H1 (cell line): ENCODE measurements at regions not wholly inside any gene's neighbourhood (a gene's known extent, or its start where the extent isn't known, plus 50 kb on each side); places are given as distances from the start of the nearest gene placed in this dataset.

ENCODE experiments used
- CBX5 ChIP-seq: fragments of 300-800, 300-1000 bp; sonication (generic); IDR thresholded peaks from 2 replicates; pipeline ENCODE4 v1.7.1; 2016; ENCODE audit warnings: antibody characterized with exemption, low read length, low read depth
- CBX8 ChIP-seq: fragments of 300-800, 300-1000 bp; sonication (generic); IDR thresholded peaks from 2 replicates; pipeline ENCODE4 v1.7.1; 2016; ENCODE audit warnings: low read depth, low read length, borderline replicate concordance
- CHD2 ChIP-seq: IDR thresholded peaks from 2 replicates; pipeline ENCODE4 v1.6.1; 2012; ENCODE audit warnings: low read length, improper control_type of control experiment
- KDM1A ChIP-seq: fragments of 200-600, 300-600 bp; sonication (generic); IDR thresholded peaks from 2 replicates; pipeline ENCODE4 v1.7.1; 2016; ENCODE audit warnings: mild to moderate bottlenecking, low read length, borderline replicate concordance
- NRF1 ChIP-seq: IDR thresholded peaks from 2 replicates; pipeline ENCODE4 v1.6.1; 2011; ENCODE audit warnings: mild to moderate bottlenecking, low read depth, low read length, improper control_type of control experiment
- POLR2AphosphoS5 ChIP-seq: IDR thresholded peaks from 2 replicates; pipeline ENCODE4 v1.6.1; 2011; ENCODE audit warnings: low read depth, low read length
- POU5F1 ChIP-seq: IDR thresholded peaks from 2 replicates; pipeline ENCODE4 v1.6.1; 2011; ENCODE audit warnings: low read depth, mild to moderate bottlenecking, low read length, moderate library complexity
- RXRA ChIP-seq: IDR thresholded peaks from 2 replicates; pipeline ENCODE4 v1.6.1; 2011; ENCODE audit warnings: low read depth, mild to moderate bottlenecking, low read length, moderate library complexity; ENCODE audit not compliant: insufficient read depth
- SIN3A ChIP-seq, 2 experiments: IDR thresholded peaks in 1 of 2; conservative IDR thresholded peaks in 1 of 2; 2 replicates each; pipeline ENCODE4 v1.6.1; 2011 to 2012; ENCODE audit warnings: low read length in 2 of 2, improper control_type of control experiment in 1 of 2, low read depth in 1 of 2, mild to moderate bottlenecking in 1 of 2
- SIRT6 ChIP-seq: IDR thresholded peaks from one replicate; pipeline ENCODE4 v1.7.1; 2012; ENCODE audit warnings: low read length, inconsistent platforms
- SP1 ChIP-seq: IDR thresholded peaks from 2 replicates; pipeline ENCODE4 v1.6.1; 2011; ENCODE audit warnings: low read depth, low read length
- TAF1 ChIP-seq: IDR thresholded peaks from 2 replicates; pipeline ENCODE4 v1.6.1; 2011; ENCODE audit warnings: mild to moderate bottlenecking, low read depth, low read length
- TEAD4 ChIP-seq: IDR thresholded peaks from 2 replicates; pipeline ENCODE4 v1.6.1; 2012; ENCODE audit warnings: low read depth, low read length, inconsistent platforms, mixed read lengths
- TF ChIP-seq, protein P1 (sequence below): fragments of 300-600 bp; sonication (generic); IDR thresholded peaks from 2 replicates; pipeline ENCODE4 v1.7.1; 2012; ENCODE audit warnings: low read length, moderate library complexity, mild to moderate bottlenecking, inconsistent platforms; ENCODE audit not compliant: insufficient replicate concordance

DNA sequence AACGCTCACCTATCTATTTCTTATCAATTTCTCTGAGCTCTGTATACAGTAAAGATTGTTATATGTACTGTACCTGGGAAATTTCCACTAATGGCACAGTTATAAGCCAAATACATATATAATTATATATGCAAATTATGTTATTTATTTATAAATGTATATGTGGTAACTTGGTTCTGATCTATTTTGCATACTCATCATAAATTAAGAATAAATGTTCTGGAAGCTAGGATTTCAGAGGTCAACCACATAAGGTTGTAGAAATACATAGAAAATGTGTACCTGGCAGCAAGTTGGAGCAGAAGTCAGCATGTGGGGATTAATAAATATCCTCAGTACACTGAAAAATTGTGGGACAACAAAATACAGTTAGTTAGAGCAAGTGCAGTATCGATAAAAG, 353.7 kb upstream of the ZNF521 start (continued):
- TF ChIP-seq, protein P1, sequence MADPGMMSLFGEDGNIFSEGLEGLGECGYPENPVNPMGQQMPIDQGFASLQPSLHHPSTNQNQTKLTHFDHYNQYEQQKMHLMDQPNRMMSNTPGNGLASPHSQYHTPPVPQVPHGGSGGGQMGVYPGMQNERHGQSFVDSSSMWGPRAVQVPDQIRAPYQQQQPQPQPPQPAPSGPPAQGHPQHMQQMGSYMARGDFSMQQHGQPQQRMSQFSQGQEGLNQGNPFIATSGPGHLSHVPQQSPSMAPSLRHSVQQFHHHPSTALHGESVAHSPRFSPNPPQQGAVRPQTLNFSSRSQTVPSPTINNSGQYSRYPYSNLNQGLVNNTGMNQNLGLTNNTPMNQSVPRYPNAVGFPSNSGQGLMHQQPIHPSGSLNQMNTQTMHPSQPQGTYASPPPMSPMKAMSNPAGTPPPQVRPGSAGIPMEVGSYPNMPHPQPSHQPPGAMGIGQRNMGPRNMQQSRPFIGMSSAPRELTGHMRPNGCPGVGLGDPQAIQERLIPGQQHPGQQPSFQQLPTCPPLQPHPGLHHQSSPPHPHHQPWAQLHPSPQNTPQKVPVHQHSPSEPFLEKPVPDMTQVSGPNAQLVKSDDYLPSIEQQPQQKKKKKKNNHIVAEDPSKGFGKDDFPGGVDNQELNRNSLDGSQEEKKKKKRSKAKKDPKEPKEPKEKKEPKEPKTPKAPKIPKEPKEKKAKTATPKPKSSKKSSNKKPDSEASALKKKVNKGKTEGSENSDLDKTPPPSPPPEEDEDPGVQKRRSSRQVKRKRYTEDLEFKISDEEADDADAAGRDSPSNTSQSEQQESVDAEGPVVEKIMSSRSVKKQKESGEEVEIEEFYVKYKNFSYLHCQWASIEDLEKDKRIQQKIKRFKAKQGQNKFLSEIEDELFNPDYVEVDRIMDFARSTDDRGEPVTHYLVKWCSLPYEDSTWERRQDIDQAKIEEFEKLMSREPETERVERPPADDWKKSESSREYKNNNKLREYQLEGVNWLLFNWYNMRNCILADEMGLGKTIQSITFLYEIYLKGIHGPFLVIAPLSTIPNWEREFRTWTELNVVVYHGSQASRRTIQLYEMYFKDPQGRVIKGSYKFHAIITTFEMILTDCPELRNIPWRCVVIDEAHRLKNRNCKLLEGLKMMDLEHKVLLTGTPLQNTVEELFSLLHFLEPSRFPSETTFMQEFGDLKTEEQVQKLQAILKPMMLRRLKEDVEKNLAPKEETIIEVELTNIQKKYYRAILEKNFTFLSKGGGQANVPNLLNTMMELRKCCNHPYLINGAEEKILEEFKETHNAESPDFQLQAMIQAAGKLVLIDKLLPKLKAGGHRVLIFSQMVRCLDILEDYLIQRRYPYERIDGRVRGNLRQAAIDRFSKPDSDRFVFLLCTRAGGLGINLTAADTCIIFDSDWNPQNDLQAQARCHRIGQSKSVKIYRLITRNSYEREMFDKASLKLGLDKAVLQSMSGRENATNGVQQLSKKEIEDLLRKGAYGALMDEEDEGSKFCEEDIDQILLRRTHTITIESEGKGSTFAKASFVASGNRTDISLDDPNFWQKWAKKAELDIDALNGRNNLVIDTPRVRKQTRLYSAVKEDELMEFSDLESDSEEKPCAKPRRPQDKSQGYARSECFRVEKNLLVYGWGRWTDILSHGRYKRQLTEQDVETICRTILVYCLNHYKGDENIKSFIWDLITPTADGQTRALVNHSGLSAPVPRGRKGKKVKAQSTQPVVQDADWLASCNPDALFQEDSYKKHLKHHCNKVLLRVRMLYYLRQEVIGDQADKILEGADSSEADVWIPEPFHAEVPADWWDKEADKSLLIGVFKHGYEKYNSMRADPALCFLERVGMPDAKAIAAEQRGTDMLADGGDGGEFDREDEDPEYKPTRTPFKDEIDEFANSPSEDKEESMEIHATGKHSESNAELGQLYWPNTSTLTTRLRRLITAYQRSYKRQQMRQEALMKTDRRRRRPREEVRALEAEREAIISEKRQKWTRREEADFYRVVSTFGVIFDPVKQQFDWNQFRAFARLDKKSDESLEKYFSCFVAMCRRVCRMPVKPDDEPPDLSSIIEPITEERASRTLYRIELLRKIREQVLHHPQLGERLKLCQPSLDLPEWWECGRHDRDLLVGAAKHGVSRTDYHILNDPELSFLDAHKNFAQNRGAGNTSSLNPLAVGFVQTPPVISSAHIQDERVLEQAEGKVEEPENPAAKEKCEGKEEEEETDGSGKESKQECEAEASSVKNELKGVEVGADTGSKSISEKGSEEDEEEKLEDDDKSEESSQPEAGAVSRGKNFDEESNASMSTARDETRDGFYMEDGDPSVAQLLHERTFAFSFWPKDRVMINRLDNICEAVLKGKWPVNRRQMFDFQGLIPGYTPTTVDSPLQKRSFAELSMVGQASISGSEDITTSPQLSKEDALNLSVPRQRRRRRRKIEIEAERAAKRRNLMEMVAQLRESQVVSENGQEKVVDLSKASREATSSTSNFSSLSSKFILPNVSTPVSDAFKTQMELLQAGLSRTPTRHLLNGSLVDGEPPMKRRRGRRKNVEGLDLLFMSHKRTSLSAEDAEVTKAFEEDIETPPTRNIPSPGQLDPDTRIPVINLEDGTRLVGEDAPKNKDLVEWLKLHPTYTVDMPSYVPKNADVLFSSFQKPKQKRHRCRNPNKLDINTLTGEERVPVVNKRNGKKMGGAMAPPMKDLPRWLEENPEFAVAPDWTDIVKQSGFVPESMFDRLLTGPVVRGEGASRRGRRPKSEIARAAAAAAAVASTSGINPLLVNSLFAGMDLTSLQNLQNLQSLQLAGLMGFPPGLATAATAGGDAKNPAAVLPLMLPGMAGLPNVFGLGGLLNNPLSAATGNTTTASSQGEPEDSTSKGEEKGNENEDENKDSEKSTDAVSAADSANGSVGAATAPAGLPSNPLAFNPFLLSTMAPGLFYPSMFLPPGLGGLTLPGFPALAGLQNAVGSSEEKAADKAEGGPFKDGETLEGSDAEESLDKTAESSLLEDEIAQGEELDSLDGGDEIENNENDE = no peak
- TF ChIP-seq SIN3A (conservative IDR thresholded peaks at IDR 0.05 in 1 of 2, IDR thresholded peaks at IDR 0.05 in 1 of 2; ENCODE audit: low read depth in 1 of 2, low read length in 2 of 2) (no peak), CBX5 (no peak), POU5F1 (no peak), TAF1 (no peak), SIRT6 (no peak), SP1 (no peak), RXRA (no peak), CBX8 (no peak), NRF1 (no peak), CHD2 (no peak), POLR2AphosphoS5 (no peak), TEAD4 (no peak), KDM1A (no peak)
